ENCODE measurements at regions not wholly inside any gene's neighbourhood (a gene's known extent, or its start where the extent isn't known, plus 50 kb on each side); places are given as distances from the start of the nearest gene placed in this dataset.

- Histone ChIP-seq H3K4me1 (no peaks in the 10 kb centered on the region), H3K79me2 (ENCODE audit: low read depth) (no peaks in the 10 kb centered on the region), H3K27me3 (no peaks in the 10 kb centered on the region), H2AFZ (replicated peaks) (no peak overlapping the region), H3K9ac (no peak overlapping the region), H3K36me3 (no peaks in the 10 kb centered on the region), H3K4me3 (no peak overlapping the region), H3F3A (ENCODE audit: low read depth) (no peaks in the 10 kb centered on the region), H3K4me2 (no peak overlapping the region), H3K27ac (no peak overlapping the region), H3K9me3 (ENCODE audit: low read depth) (no peaks in the 10 kb centered on the region), H4K20me1 (ENCODE audit: low read depth) (no peaks in the 10 kb centered on the region)
- H3K4me3 Mint-ChIP-seq = no peak overlapping the region
- DNase-seq (ENCODE audit: low spot score) = no peak
- no peaks in the 10 kb centered on the region for H3K36me3 Mint-ChIP-seq
- no peak overlapping the region for H3K27ac Mint-ChIP-seq
- H3K9me3 Mint-ChIP-seq = no peaks in the 10 kb centered on the region
- no peaks in the 10 kb centered on the region for H3K4me1 Mint-ChIP-seq
- no peaks in the 10 kb centered on the region for H3K27me3 Mint-ChIP-seq (ENCODE audit: insufficient read depth, low read depth)
- TF ChIP-seq EZH2 (IDR thresholded peaks at IDR 0.05) = no peak
- no peak for TF ChIP-seq EZH2phosphoT487 (IDR thresholded peaks at IDR 0.05)
Measured at GRCh38 chr4:166293556-166293955, 420.5 kb downstream of the TLL1 start.

GRCh38 chr4:166301266-166301665 lies 428.2 kb downstream of the TLL1 start:
- Histone ChIP-seq H3K27ac (no peak overlapping the region), H3K27me3 (no peaks in the 10 kb centered on the region), H3K9ac (no peak overlapping the region), H3K79me2 (ENCODE audit: low read depth) (no peaks in the 10 kb centered on the region), H3K4me2 (no peak overlapping the region), H3F3A (ENCODE audit: low read depth) (no peaks in the 10 kb centered on the region), H3K9me3 (ENCODE audit: low read depth) (no peaks in the 10 kb centered on the region), H3K4me3 (no peak overlapping the region), H4K20me1 (ENCODE audit: low read depth) (no peaks in the 10 kb centered on the region), H2AFZ (replicated peaks) (no peak overlapping the region), H3K4me1 (no peaks in the 10 kb centered on the region), H3K36me3 (no peaks in the 10 kb centered on the region)
- H3K27ac Mint-ChIP-seq = no peak overlapping the region
- peaks cover 6% of the 10 kb centered on the region for H3K9me3 Mint-ChIP-seq
- H3K27me3 Mint-ChIP-seq (ENCODE audit: insufficient read depth, low read depth) = no peaks in the 10 kb centered on the region
- no peak for DNase-seq (ENCODE audit: low spot score)
- H3K36me3 Mint-ChIP-seq = no peaks in the 10 kb centered on the region
- no peak overlapping the region for H3K4me3 Mint-ChIP-seq
- H3K4me1 Mint-ChIP-seq = no peaks in the 10 kb centered on the region
- TF ChIP-seq EZH2 (IDR thresholded peaks at IDR 0.05) (no peak), EZH2phosphoT487 (IDR thresholded peaks at IDR 0.05) (no peak), CTCF (IDR thresholded peaks at IDR 0.05) (no peak)

- H3K4me1 ChIP-seq = no peaks in the 10 kb centered on the region
- H2AFZ ChIP-seq (replicated peaks) = no peak overlapping the region
- H3K27ac ChIP-seq = no peak overlapping the region
- TF ChIP-seq EZH2phosphoT487 (IDR thresholded peaks at IDR 0.05) (no peak), CTCF (IDR thresholded peaks at IDR 0.05) (no peak), EZH2 (IDR thresholded peaks at IDR 0.05) (no peak)
- H3K27ac Mint-ChIP-seq = no peak overlapping the region
- no peak for DNase-seq (ENCODE audit: low spot score)
- H3K9me3 Mint-ChIP-seq = peaks cover 2% of the 10 kb centered on the region
- H3K36me3 ChIP-seq = no peaks in the 10 kb centered on the region
- no peak overlapping the region for H3K4me3 Mint-ChIP-seq
- H3K4me3 ChIP-seq = no peak overlapping the region
- H3K9me3 ChIP-seq (ENCODE audit: low read depth) = no peaks in the 10 kb centered on the region
- H4K20me1 ChIP-seq (ENCODE audit: low read depth) = no peaks in the 10 kb centered on the region
- H3K4me1 Mint-ChIP-seq = peaks cover 7% of the 10 kb centered on the region
- no peaks in the 10 kb centered on the region for H3K27me3 ChIP-seq
- H3K27me3 Mint-ChIP-seq (ENCODE audit: insufficient read depth, low read depth) = no peaks in the 10 kb centered on the region
- no peaks in the 10 kb centered on the region for H3F3A ChIP-seq (ENCODE audit: low read depth)
- no peaks in the 10 kb centered on the region for H3K79me2 ChIP-seq (ENCODE audit: low read depth)
- H3K4me2 ChIP-seq = no peak overlapping the region
- no peak overlapping the region for H3K9ac ChIP-seq
- H3K36me3 Mint-ChIP-seq = no peaks in the 10 kb centered on the region
Measured at GRCh38 chr4:166308647-166309046, 435.6 kb downstream of the TLL1 start.

- Mint-ChIP-seq H3K9me3 (peaks cover under 1% of the 10 kb centered on the region), H3K4me3 (no peak overlapping the region), H3K36me3 (no peaks in the 10 kb centered on the region), H3K27ac (no peak overlapping the region), H3K27me3 (ENCODE audit: insufficient read depth, low read depth) (no peaks in the 10 kb centered on the region), H3K4me1 (peaks cover 7% of the 10 kb centered on the region)
- DNase-seq (ENCODE audit: low spot score) = no peak
- Histone ChIP-seq H3K36me3 (no peaks in the 10 kb centered on the region), H3K9ac (no peak overlapping the region), H4K20me1 (ENCODE audit: low read depth) (no peaks in the 10 kb centered on the region), H3K4me2 (no peak overlapping the region), H2AFZ (replicated peaks) (no peak overlapping the region), H3F3A (ENCODE audit: low read depth) (no peaks in the 10 kb centered on the region), H3K9me3 (ENCODE audit: low read depth) (no peaks in the 10 kb centered on the region), H3K4me3 (no peak overlapping the region), H3K4me1 (no peaks in the 10 kb centered on the region), H3K27ac (no peak overlapping the region), H3K27me3 (no peaks in the 10 kb centered on the region), H3K79me2 (ENCODE audit: low read depth) (no peaks in the 10 kb centered on the region)
- TF ChIP-seq EZH2phosphoT487 (IDR thresholded peaks at IDR 0.05) (no peak), EZH2 (IDR thresholded peaks at IDR 0.05) (no peak), CTCF (IDR thresholded peaks at IDR 0.05) (no peak)
Measured at GRCh38 chr4:166309286-166309685, 436.2 kb downstream of the TLL1 start.
